CD4-positive, alpha-beta T cell (primary cell): ENCODE measurements at regions not wholly inside any gene's neighbourhood (a gene's known extent, or its start where the extent isn't known, plus 50 kb on each side); places are given as distances from the start of the nearest gene placed in this dataset.

Experiments
- ATAC-seq: fragments of 200-7000 bp; cut with Tn5 transposase; one replicate; pipeline ENCODE4 v1.10.0; 2022; ENCODE audit warnings: mild to moderate bottlenecking; ENCODE audit not compliant: poor library complexity
- CTCF ChIA-PET: fragments of 350-600 bp; sonication (Branson Sonifier 250); formaldehyde crosslinking; loops from one replicate; lab custom pipeline; 2021; ENCODE audit warnings: antibody characterized with exemption, inconsistent platforms; lab: Charles Lee
- POLR2A ChIA-PET: fragments of 350-600 bp; sonication (Branson Sonifier 250); formaldehyde crosslinking; loops from one replicate; lab custom pipeline; 2021; ENCODE audit warnings: antibody characterized with exemption, inconsistent platforms; lab: Charles Lee
- DNase-seq, 14 experiments: peaks; one replicate each; pipeline ENCODE4 v3.0.0-alpha.2; 2013 to 2020; ENCODE audit warnings: mixed read lengths in 2 of 14
- H3K27ac ChIP-seq, 2 donors: one replicate each; pipeline versions ENCODE4 v1.5.1 to v1.7.0; 2013; ENCODE audit warnings: low read length in 2 of 2, low read depth in 1 of 2, mild to moderate bottlenecking in 1 of 2
- H3K27me3 ChIP-seq, 2 experiments: 1 replicate in 1 of 2; 2 replicates in 1 of 2; pipeline versions ENCODE4 v1.6.1 to v1.7.0; 2013; ENCODE audit warnings: low read length in 2 of 2, control low read depth in 1 of 2, mild to moderate bottlenecking in 1 of 2, moderate library complexity in 1 of 2; ENCODE audit not compliant: insufficient read depth in 2 of 2, control insufficient read depth in 1 of 2
- H3K36me3 ChIP-seq: one replicate; pipeline ENCODE4 v1.6.1; 2013; ENCODE audit warnings: low read length, control low read depth; ENCODE audit not compliant: insufficient read depth
- H3K4me1 ChIP-seq: one replicate; pipeline ENCODE4 v1.6.1; 2013; ENCODE audit warnings: low read length, control low read depth; ENCODE audit not compliant: insufficient read depth
- H3K4me3 ChIP-seq: one replicate; pipeline ENCODE4 v1.5.1; 2013; ENCODE audit warnings: mild to moderate bottlenecking, low read length, moderate library complexity
- H3K9me3 ChIP-seq, 2 experiments: 1 replicate in 1 of 2; 2 replicates in 1 of 2; pipeline versions ENCODE4 v1.6.1 to v1.7.0; 2013; ENCODE audit warnings: low read length in 2 of 2, mild to moderate bottlenecking in 2 of 2, control low read depth in 1 of 2, moderate library complexity in 1 of 2; ENCODE audit not compliant: control insufficient read depth in 1 of 2, insufficient read depth in 1 of 2
- H3K27ac Mint-ChIP-seq: one replicate; pipeline ENCODE4 v1.8.0; 2020; ENCODE audit warnings: mixed read lengths
- H3K27me3 Mint-ChIP-seq: one replicate; pipeline ENCODE4 v1.8.0; 2021; ENCODE audit warnings: mixed read lengths
- H3K36me3 Mint-ChIP-seq: one replicate; pipeline ENCODE4 v1.8.0; 2021; ENCODE audit warnings: low read depth, mixed read lengths
- H3K4me1 Mint-ChIP-seq: one replicate; pipeline ENCODE4 v1.8.0; 2021; ENCODE audit warnings: low read depth, mixed read lengths
- H3K4me3 Mint-ChIP-seq: one replicate; pipeline ENCODE4 v1.8.0; 2020; ENCODE audit warnings: mild to moderate bottlenecking, mixed read lengths
- H3K9me3 Mint-ChIP-seq: one replicate; pipeline ENCODE4 v1.8.0; 2020; ENCODE audit warnings: mixed read lengths
- intact Hi-C, 2 experiments: fragments of 100-400 bp; cut with DNase I in 1 of 2; cut with micrococcal nuclease in 1 of 2; formaldehyde crosslinking; loops; one replicate each; pipeline versions ENCODE4 v1.15.1 to v1.9.0; 2023 to 2025; cut with DNase I, micrococcal nuclease
- TF ChIP-seq, protein P1 (sequence below): fragments of 200-600 bp; IDR thresholded peaks from one replicate; pipeline ENCODE4 v1.8.0; 2022; ENCODE audit warnings: antibody characterized with exemption, mild to moderate bottlenecking

DNA sequence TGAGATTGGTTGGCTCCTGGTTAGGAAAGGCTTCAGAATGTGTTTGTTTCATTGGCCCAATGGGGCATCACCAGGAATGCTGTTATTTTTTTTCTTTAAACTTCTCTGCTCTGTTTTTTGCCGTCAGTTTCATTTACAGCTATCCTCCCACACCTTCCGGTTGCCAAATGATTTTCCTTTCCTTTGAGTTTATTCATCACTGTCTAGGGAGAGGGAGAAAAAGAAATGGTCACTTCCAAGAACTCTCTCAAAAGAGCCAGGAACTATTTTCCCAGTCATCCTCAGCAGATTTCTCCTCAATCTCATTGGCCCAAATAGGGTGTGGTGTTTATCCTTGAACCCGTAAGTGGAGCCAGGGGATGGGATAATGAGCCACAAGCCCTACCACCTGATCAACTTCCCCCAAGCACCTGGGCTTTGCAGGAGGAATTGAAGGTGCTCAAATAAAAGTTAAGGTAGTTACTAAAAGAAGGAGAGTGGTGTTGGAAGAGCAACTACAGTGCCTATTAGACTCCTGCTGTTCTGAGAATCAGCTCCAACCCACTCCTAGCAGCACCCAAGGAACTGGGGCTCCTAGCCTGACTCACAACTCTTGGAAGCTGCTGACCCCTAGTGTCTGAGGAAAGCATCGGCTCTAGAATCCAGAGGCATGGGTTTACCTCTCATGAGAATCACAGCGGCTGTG is 183.8 kb upstream of the IL12A start:
- Mint-ChIP-seq H3K4me3 (no peak overlapping the region), H3K36me3 (no peaks in the 10 kb centered on the region), H3K4me1 (no peaks in the 10 kb centered on the region), H3K9me3 (no peaks in the 10 kb centered on the region), H3K27me3 (no peaks in the 10 kb centered on the region), H3K27ac (no peak overlapping the region)
- ATAC-seq = no peak
- Histone ChIP-seq H3K9me3 (no peaks in the 10 kb centered on the region), H3K27me3 (no peaks in the 10 kb centered on the region), H3K36me3 (no peaks in the 10 kb centered on the region), H3K4me1 (no peaks in the 10 kb centered on the region), H3K4me3 (no peak overlapping the region), H3K27ac (no peak overlapping the region)
- DNase-seq = peak in 3 of 14 experiments; percentile 7 to 34 (median 31)
- TF ChIP-seq, protein P1, sequence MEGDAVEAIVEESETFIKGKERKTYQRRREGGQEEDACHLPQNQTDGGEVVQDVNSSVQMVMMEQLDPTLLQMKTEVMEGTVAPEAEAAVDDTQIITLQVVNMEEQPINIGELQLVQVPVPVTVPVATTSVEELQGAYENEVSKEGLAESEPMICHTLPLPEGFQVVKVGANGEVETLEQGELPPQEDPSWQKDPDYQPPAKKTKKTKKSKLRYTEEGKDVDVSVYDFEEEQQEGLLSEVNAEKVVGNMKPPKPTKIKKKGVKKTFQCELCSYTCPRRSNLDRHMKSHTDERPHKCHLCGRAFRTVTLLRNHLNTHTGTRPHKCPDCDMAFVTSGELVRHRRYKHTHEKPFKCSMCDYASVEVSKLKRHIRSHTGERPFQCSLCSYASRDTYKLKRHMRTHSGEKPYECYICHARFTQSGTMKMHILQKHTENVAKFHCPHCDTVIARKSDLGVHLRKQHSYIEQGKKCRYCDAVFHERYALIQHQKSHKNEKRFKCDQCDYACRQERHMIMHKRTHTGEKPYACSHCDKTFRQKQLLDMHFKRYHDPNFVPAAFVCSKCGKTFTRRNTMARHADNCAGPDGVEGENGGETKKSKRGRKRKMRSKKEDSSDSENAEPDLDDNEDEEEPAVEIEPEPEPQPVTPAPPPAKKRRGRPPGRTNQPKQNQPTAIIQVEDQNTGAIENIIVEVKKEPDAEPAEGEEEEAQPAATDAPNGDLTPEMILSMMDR = no peak
- intact Hi-C loops = no loop called here
- CTCF ChIA-PET = no interaction called here
- POLR2A ChIA-PET = no interaction called here

DNA sequence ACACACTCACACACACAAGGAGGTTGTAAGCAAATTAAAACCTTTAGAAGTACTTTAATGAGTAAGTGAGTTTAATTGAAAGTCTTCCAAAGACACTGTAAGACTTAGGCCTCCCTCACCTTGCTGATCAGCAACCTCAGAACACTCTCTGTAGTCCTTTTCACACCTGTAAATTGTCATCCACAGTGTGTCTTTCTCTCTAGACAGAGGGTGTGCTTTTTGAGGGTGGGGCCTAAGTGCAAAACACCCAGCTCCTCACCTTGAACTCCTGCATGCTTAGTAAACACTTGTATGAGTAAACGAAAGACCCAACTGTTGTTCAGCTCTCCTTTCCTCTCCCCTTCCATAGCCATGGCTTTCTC is 183.2 kb upstream of the IL12A start:
- ChIA-PET POLR2A (no interaction called here), CTCF (no interaction called here)
- Mint-ChIP-seq H3K27ac (no peak overlapping the region), H3K27me3 (peaks cover 2% of the 10 kb centered on the region), H3K36me3 (no peaks in the 10 kb centered on the region), H3K4me3 (no peak overlapping the region), H3K9me3 (no peaks in the 10 kb centered on the region), H3K4me1 (no peaks in the 10 kb centered on the region)
- Histone ChIP-seq H3K9me3 (no peaks in the 10 kb centered on the region), H3K36me3 (no peaks in the 10 kb centered on the region), H3K27ac (no peak overlapping the region), H3K27me3 (no peaks in the 10 kb centered on the region), H3K4me3 (no peak overlapping the region), H3K4me1 (no peaks in the 10 kb centered on the region)
- TF ChIP-seq, protein P1 = no peak
- intact Hi-C loops = no loop called here
- no peak for DNase-seq
- no peak for ATAC-seq

DNA sequence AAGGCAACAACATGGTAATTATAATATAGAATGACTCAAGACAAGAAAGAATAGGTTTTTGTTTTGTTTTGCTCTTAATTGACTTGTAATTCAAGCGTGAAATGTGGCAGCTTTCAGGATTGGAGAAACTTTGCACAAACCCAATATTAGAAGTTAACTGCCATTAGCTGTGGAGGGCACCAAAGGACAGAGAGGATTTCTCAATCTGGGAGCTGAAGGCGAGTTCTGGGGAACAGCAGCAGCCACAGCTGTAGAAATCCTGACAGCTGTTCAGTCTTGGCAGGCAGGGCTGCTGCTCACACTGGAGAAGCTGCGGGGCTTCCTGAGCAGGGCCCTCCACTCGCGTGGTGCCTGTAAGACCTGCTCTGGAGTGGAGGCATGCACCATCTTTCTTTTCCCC is 182.2 kb upstream of the IL12A start:
- TF ChIP-seq, protein P1 = no peak
- H3K4me1 ChIP-seq = no peaks in the 10 kb centered on the region
- H3K36me3 Mint-ChIP-seq = no peaks in the 10 kb centered on the region
- no peak for ATAC-seq
- H3K27ac Mint-ChIP-seq = no peak overlapping the region
- intact Hi-C loops = no loop called here
- H3K4me3 Mint-ChIP-seq = no peak overlapping the region
- H3K27me3 ChIP-seq = no peaks in the 10 kb centered on the region
- H3K36me3 ChIP-seq = no peaks in the 10 kb centered on the region
- ChIA-PET CTCF (no interaction called here), POLR2A (no interaction called here)
- no peaks in the 10 kb centered on the region for H3K4me1 Mint-ChIP-seq
- no peaks in the 10 kb centered on the region for H3K9me3 ChIP-seq
- no peak overlapping the region for H3K4me3 ChIP-seq
- no peak for DNase-seq
- H3K27ac ChIP-seq = no peak overlapping the region
- peaks cover 5% of the 10 kb centered on the region for H3K27me3 Mint-ChIP-seq
- no peaks in the 10 kb centered on the region for H3K9me3 Mint-ChIP-seq
